ENCODE measurements at regions not wholly inside any gene's neighbourhood (a gene's known extent, or its start where the extent isn't known, plus 50 kb on each side); places are given as distances from the start of the nearest gene placed in this dataset.
"Not testable (repeated sequence)": the region's sequence is repeated elsewhere in the genome, so short reads cannot be mapped to it uniquely, and the experiment has no call there.

- not testable (repeated sequence) for TF ChIP-seq CTCF, POLR2A (IDR thresholded peaks at IDR 0.05)
Measured at GRCh38 chr21:13985865-13986863, 224.6 kb downstream of the LIPI start.
